ENCODE measurements at regions not wholly inside any gene's neighbourhood (a gene's known extent, or its start where the extent isn't known, plus 50 kb on each side); places are given as distances from the start of the nearest gene placed in this dataset.

GRCh38 chr3:27556887-27557286 is 72.7 kb upstream of the SLC4A7 start:
- no peak for TF ChIP-seq CTCF (IDR thresholded peaks at IDR 0.05; ENCODE audit: insufficient read depth, low read length)
- TF ChIP-seq, protein P1, sequence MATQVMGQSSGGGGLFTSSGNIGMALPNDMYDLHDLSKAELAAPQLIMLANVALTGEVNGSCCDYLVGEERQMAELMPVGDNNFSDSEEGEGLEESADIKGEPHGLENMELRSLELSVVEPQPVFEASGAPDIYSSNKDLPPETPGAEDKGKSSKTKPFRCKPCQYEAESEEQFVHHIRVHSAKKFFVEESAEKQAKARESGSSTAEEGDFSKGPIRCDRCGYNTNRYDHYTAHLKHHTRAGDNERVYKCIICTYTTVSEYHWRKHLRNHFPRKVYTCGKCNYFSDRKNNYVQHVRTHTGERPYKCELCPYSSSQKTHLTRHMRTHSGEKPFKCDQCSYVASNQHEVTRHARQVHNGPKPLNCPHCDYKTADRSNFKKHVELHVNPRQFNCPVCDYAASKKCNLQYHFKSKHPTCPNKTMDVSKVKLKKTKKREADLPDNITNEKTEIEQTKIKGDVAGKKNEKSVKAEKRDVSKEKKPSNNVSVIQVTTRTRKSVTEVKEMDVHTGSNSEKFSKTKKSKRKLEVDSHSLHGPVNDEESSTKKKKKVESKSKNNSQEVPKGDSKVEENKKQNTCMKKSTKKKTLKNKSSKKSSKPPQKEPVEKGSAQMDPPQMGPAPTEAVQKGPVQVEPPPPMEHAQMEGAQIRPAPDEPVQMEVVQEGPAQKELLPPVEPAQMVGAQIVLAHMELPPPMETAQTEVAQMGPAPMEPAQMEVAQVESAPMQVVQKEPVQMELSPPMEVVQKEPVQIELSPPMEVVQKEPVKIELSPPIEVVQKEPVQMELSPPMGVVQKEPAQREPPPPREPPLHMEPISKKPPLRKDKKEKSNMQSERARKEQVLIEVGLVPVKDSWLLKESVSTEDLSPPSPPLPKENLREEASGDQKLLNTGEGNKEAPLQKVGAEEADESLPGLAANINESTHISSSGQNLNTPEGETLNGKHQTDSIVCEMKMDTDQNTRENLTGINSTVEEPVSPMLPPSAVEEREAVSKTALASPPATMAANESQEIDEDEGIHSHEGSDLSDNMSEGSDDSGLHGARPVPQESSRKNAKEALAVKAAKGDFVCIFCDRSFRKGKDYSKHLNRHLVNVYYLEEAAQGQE (IDR thresholded peaks at IDR 0.05; ENCODE audit: insufficient replicate concordance, low read depth), result no peak
- no peak for TF ChIP-seq GABPA (IDR thresholded peaks at IDR 0.05; ENCODE audit: low read depth)
- no peak for TF ChIP-seq POLR2AphosphoS5 (IDR thresholded peaks at IDR 0.05; ENCODE audit: low read depth)
- no peak for TF ChIP-seq SPI1 (IDR thresholded peaks at IDR 0.05; ENCODE audit: borderline replicate concordance, low read depth)
